Colonic mucosa (tissue), 4 donors: ENCODE measurements at regions not wholly inside any gene's neighbourhood (a gene's known extent, or its start where the extent isn't known, plus 50 kb on each side); places are given as distances from the start of the nearest gene placed in this dataset.

Experiments used
- DNase-seq: peaks from one replicate; pipeline ENCODE4 v3.0.0-alpha.2; 2020
- H3K27ac ChIP-seq: fragments of 200-600 bp; one replicate; pipeline ENCODE4 v1.8.0; 2021
- H3K27me3 ChIP-seq: fragments of 200-600 bp; one replicate; pipeline ENCODE4 v1.8.0; 2021
- H3K36me3 ChIP-seq: fragments of 200-600 bp; one replicate; pipeline ENCODE4 v1.8.0; 2021
- H3K4me1 ChIP-seq: fragments of 200-600 bp; one replicate; pipeline ENCODE4 v1.8.0; 2021; ENCODE audit warnings: mild to moderate bottlenecking
- H3K4me3 ChIP-seq: fragments of 200-600 bp; one replicate; pipeline ENCODE4 v1.8.0; 2021
- H3K9ac ChIP-seq, 2 donors: one replicate each; pipeline ENCODE4 v1.7.0; 2013; ENCODE audit warnings: control low read depth in 2 of 2, low read depth in 2 of 2, low read length in 2 of 2
- H3K9me3 ChIP-seq: fragments of 200-600 bp; one replicate; pipeline ENCODE4 v1.8.0; 2021
- intact Hi-C: fragments of 100-400 bp; cut with DNase I; formaldehyde crosslinking; loops from one replicate; pipeline ENCODE4 v1.14.1; 2022
- TF ChIP-seq, protein P1 (sequence below): fragments of 200-600 bp; IDR thresholded peaks from one replicate; pipeline ENCODE4 v1.8.0; 2022; ENCODE audit warnings: antibody characterized with exemption, mild to moderate bottlenecking
- donor health status: healthy.
- donor health status: DM: no; HTN: no; CAD: no.
- donor health status: DM: no; HTN: no; CAD: no.

GRCh38 chr14:61184112-61184511 lies 97.0 kb downstream of the TMEM30B start:
- H3K27me3 ChIP-seq, result peaks cover 3% of the 10 kb centered on the region
- H3K9ac ChIP-seq, result no peak overlapping the region

GRCh38 chr14:61183196-61183885 lies 97.8 kb downstream of the TMEM30B start:
- H3K36me3 ChIP-seq, result no peaks in the 10 kb centered on the region
- H3K27me3 ChIP-seq, result no peaks in the 10 kb centered on the region
- DNase-seq, result no peak
- no peaks in the 10 kb centered on the region for H3K4me1 ChIP-seq
- intact Hi-C loops, result no loop called here
- TF ChIP-seq, protein P1, sequence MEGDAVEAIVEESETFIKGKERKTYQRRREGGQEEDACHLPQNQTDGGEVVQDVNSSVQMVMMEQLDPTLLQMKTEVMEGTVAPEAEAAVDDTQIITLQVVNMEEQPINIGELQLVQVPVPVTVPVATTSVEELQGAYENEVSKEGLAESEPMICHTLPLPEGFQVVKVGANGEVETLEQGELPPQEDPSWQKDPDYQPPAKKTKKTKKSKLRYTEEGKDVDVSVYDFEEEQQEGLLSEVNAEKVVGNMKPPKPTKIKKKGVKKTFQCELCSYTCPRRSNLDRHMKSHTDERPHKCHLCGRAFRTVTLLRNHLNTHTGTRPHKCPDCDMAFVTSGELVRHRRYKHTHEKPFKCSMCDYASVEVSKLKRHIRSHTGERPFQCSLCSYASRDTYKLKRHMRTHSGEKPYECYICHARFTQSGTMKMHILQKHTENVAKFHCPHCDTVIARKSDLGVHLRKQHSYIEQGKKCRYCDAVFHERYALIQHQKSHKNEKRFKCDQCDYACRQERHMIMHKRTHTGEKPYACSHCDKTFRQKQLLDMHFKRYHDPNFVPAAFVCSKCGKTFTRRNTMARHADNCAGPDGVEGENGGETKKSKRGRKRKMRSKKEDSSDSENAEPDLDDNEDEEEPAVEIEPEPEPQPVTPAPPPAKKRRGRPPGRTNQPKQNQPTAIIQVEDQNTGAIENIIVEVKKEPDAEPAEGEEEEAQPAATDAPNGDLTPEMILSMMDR, result no peak
- no peak overlapping the region for H3K4me3 ChIP-seq
- H3K9ac ChIP-seq, result no peak overlapping the region
- no peaks in the 10 kb centered on the region for H3K9me3 ChIP-seq
- H3K27ac ChIP-seq, result no peak overlapping the region

More at GRCh38 chr14:61184112-61184511, 97.0 kb downstream of the TMEM30B start:
- no peaks in the 10 kb centered on the region for H3K36me3 ChIP-seq
- H3K4me1 ChIP-seq, result no peaks in the 10 kb centered on the region
- TF ChIP-seq, protein P1, result no peak
- H3K27ac ChIP-seq, result no peak overlapping the region
- no peak overlapping the region for H3K4me3 ChIP-seq
- no peak for DNase-seq
- intact Hi-C loops, result no loop called here
- H3K9me3 ChIP-seq, result no peaks in the 10 kb centered on the region

DNA sequence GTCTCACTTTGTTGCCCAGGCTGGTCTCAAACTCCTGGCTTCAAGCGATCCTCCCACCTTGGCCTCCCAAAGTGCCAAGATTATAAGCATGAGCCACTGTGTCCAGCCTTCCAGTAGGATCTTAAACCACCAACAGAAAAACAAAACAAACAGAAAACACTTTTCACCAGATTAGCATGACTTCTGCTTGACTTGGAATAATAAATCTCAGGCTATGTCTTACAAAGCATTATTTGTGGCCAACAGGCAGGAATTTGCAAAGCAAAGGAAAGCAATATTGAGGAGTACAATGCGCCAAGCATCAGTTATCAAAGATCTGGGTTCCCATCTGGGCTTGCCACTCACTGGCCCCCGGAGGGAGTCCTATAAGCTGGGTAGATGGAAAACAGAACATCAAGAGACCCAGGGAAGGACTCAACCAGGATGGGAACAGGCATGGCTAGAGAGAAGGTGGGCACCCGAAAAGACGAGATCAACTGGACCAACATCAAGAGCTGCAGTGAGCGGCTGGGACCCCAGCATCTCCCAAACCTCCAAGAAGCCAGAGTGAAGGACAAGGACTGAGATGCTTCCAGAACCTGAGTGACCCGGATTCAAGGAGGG lies 101.2 kb downstream of the TMEM30B start:
- H3K4me3 ChIP-seq, result no peak overlapping the region
- no peaks in the 10 kb centered on the region for H3K36me3 ChIP-seq
- no peak overlapping the region for H3K27ac ChIP-seq
- H3K9me3 ChIP-seq, result no peaks in the 10 kb centered on the region
- intact Hi-C loops, result no loop called here
- no peaks in the 10 kb centered on the region for H3K27me3 ChIP-seq
- no peak overlapping the region for H3K9ac ChIP-seq
- TF ChIP-seq, protein P1, result no peak
- DNase-seq, result no peak
- H3K4me1 ChIP-seq, result no peaks in the 10 kb centered on the region

DNA sequence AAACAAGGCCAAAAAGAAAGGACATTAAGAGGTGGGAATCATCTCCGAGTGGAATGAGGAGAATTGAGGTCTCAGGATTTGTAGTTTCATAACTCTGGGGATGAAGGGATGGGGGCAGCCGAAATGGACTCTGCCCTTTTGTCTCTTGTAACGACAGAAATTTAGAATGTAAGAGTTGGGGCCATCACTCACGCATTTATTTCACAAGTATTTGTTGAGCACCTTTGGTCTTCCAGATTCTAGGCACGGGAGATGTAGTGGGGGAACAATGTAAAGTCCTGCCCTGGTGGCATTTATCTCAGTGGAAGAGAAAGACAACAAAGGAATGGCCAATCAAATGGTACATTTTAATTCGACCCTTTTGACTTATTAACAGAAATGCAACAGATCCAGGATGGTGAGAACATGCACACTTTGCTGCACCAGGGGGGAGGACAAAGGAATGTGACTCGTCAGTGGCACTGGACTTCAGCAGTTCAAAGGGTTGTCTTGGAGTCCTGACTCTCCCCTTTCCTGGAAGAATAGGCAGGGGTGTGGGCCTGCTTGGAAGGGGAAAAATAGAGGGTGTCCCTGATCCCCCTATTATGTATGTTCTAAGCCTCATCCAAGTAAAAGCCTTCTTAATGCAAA lies 102.0 kb downstream of the TMEM30B start:
- TF ChIP-seq, protein P1, result no peak
- H3K9ac ChIP-seq, result no peak overlapping the region
- no peak overlapping the region for H3K4me3 ChIP-seq
- no peaks in the 10 kb centered on the region for H3K9me3 ChIP-seq
- no peak for DNase-seq
- H3K36me3 ChIP-seq, result no peaks in the 10 kb centered on the region
- intact Hi-C loops, result no loop called here
- H3K27ac ChIP-seq, result no peak overlapping the region
- H3K4me1 ChIP-seq, result no peaks in the 10 kb centered on the region
- no peaks in the 10 kb centered on the region for H3K27me3 ChIP-seq

- Histone ChIP-seq H3K27ac (no peak overlapping the region), H3K9me3 (no peaks in the 10 kb centered on the region), H3K27me3 (no peaks in the 10 kb centered on the region), H3K9ac (no peak overlapping the region), H3K36me3 (no peaks in the 10 kb centered on the region), H3K4me1 (no peaks in the 10 kb centered on the region), H3K4me3 (no peak overlapping the region)
- DNase-seq, result no peak
- TF ChIP-seq, protein P1, result no peak
- intact Hi-C loops, result no loop called here
Measured at GRCh38 chr14:61178226-61179060, 102.7 kb downstream of the TMEM30B start.
